H1 (cell line): ENCODE measurements at regions not wholly inside any gene's neighbourhood (a gene's known extent, or its start where the extent isn't known, plus 50 kb on each side); places are given as distances from the start of the nearest gene placed in this dataset.

Experiments used
- EP300 ChIP-seq, 2 experiments: IDR thresholded peaks; 1 replicate in 1 of 2; 2 replicates in 1 of 2; pipeline ENCODE4 v1.6.1; 2011 to 2012; ENCODE audit warnings: low read depth in 2 of 2, low read length in 2 of 2, mild to moderate bottlenecking in 2 of 2, borderline replicate concordance in 1 of 2, inconsistent platforms in 1 of 2, moderate library complexity in 1 of 2
- EZH2 ChIP-seq: fragments of 200-600 bp; sonication (generic); IDR thresholded peaks from 2 replicates; pipeline ENCODE4 v1.7.1; 2012; ENCODE audit warnings: low read depth, mild to moderate bottlenecking, moderate library complexity, low read length, inconsistent platforms; ENCODE audit not compliant: severe bottlenecking
- JUND ChIP-seq: IDR thresholded peaks from 2 replicates; pipeline ENCODE4 v1.6.1; 2011; ENCODE audit warnings: mild to moderate bottlenecking, improper control_type of control experiment, low read length
- POLR2AphosphoS5 ChIP-seq: IDR thresholded peaks from 2 replicates; pipeline ENCODE4 v1.6.1; 2011; ENCODE audit warnings: low read depth, low read length
- YY1 ChIP-seq: IDR thresholded peaks from 2 replicates; pipeline ENCODE4 v1.6.1; 2011; ENCODE audit warnings: low read depth, mild to moderate bottlenecking, low read length

DNA sequence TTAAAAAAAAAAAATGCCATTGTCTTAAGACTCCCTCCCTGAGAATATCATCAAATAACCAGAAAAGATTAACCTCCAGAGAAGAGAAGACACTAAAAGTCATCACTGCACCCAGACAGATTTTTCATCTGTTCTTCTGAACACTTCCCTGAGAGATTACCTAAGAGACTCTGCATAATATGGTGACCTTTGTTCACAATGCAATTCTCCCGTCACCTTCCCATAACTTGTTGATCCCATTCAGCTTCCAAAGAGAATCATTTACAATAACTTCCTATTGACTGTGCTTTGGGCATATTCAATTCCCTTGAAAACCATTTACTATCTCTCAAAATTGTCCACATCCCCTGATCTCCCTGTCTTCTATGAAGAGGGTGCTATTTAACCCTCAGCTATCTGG, 85.1 kb upstream of the SMAD1 start:
- TF ChIP-seq POLR2AphosphoS5 (no peak), JUND (no peak), YY1 (no peak), EZH2 (no peak), EP300 (IDR thresholded peaks at IDR 0.05; ENCODE audit: borderline replicate concordance in 1 of 2, low read depth in 2 of 2, low read length in 2 of 2) (no peak)
